ENCODE measurements at regions not wholly inside any gene's neighbourhood (a gene's known extent, or its start where the extent isn't known, plus 50 kb on each side); places are given as distances from the start of the nearest gene placed in this dataset.
"Not testable (repeated sequence)": the region's sequence is repeated elsewhere in the genome, so short reads cannot be mapped to it uniquely, and the experiment has no call there.

- no peak for DNase-seq
Measured at GRCh38 chr4:25474690-25475089, 97.6 kb downstream of the ANAPC4 start.

DNA sequence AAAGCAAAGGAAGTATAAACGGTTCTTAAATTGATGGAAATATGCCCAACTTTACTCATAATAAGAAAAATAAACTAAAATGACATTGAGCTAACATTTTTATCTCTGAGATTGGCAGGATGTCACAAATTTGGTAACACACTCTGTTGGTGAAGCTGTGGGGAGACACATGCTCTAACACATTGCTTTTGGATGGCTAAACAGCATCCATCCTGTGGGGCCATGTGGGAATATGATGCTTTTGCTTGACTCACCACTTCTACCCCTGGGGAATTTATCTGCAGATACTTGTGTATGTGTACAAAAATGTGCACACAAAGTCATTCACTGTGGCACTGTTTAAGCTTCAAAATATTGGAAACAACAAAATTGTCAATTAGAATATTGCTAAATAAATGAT is 100.2 kb downstream of the ANAPC4 start:
- no peak for DNase-seq

- DNase-seq = no peak
Measured at GRCh38 chr4:25481648-25482047, 104.6 kb downstream of the ANAPC4 start.

GRCh38 chr4:25484243-25484721 is 107.2 kb downstream of the ANAPC4 start:
- DNase-seq = peak; percentile 90

DNA sequence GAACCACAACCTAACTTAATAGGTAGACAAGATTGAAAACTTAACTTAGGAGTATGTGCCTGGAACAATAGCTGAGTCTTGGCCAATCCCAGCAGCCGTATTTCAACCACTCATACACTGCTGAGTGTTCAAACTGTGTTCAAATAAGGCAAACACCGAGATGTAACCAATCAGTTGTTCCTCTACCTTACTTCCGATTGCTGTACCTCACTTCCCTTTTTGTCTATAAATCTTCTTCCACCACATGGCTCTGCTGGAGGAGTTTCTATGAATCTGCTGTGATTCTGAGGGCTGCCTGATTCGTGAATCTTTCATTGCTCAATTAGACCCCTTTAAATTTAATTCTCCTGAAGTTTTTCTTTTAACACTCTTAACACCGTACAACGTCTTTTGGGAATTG is 108.0 kb downstream of the ANAPC4 start:
- DNase-seq = no peak

DNA sequence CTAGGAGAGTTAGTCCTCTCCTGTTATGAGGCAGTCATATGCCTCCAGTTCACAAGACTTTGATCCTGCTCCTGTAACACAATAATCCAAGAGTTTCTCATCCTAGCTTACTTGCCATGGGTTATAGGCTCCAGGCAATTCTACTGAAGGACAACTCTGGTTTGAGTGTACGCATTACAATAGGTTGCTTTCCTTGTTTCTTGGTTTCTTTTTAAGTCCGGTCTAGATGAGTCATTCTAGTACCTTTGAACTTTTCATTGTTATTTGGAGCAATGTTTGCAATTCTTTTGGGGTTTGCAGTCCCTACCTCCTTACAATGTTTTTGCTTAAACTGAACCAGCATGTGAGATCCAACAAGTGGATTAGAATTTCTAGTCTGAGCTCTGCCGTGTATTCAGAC is 109.1 kb downstream of the ANAPC4 start:
- DNase-seq = no peak

DNA sequence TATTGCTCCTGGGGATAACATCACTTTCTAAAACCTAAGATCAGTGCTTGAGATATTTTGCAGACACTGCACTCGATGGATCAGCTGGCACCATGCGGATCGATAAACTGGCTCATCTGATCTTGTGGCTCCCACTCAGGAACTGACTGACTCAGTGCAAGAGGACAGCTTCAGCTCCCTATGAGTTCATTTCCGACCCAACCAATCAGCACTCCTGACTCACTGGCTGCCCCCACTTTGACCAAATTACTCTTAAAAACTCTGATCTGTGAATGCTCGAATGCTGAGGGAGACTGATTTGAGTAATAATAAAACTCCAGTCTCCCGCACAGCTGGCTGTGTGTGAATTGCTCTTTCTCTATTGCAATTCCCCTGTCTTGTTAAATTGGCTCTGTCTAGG is 110.1 kb downstream of the ANAPC4 start:
- no peak for DNase-seq

GRCh38 chr4:25489253-25489797 is 112.3 kb downstream of the ANAPC4 start:
- DNase-seq = no peak

DNA sequence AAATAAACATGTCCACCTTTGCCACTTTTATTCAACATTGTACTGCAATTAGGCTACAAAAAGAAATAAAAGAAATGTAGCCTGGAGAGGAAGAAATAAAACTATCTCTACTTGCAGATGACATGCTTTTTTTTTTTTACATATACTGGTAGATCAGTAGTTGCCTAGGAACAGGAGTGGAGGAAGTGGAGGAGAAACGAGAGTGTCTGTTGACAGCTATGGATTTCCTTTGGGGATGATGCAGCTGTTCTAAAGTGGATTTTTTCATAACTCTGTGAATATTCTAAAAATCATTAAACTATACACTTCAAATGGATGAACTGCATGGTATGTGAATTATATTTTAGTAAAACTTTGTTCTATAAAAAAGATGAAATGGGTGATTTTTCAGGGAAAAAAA is 116.4 kb downstream of the ANAPC4 start:
- no peak for DNase-seq

GRCh38 chr4:25494166-25494565 is 117.1 kb downstream of the ANAPC4 start:
- DNase-seq = no peak

GRCh38 chr4:25500626-25501316 is 123.7 kb downstream of the ANAPC4 start:
- DNase-seq = peak; percentile 92

- no peak for DNase-seq
Measured at GRCh38 chr4:25502115-25502514, 125.1 kb downstream of the ANAPC4 start.

- no peak for DNase-seq
Measured at GRCh38 chr4:25503779-25504178, 126.7 kb downstream of the ANAPC4 start.

- no peak for DNase-seq
Measured at GRCh38 chr4:25504932-25505636, 128.0 kb downstream of the ANAPC4 start.

DNA sequence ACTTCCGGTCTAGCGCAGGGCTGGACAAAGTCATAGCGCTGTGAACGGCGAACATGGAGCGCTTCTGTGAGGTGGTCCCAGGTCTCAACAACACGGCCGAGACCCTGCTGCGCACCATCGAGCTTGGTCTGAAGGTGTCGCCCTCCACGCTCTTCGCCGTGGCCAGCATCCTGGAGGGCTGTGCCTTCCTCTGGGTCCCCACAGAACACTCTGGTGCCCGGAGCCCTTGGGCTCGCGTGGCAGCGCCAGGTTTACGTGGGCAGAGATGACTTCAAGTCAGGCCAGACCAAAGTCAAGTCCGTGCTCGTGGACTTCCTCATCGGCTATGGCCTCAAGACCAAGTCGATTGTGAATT is 128.6 kb downstream of the ANAPC4 start:
- DNase-seq = no peak

DNA sequence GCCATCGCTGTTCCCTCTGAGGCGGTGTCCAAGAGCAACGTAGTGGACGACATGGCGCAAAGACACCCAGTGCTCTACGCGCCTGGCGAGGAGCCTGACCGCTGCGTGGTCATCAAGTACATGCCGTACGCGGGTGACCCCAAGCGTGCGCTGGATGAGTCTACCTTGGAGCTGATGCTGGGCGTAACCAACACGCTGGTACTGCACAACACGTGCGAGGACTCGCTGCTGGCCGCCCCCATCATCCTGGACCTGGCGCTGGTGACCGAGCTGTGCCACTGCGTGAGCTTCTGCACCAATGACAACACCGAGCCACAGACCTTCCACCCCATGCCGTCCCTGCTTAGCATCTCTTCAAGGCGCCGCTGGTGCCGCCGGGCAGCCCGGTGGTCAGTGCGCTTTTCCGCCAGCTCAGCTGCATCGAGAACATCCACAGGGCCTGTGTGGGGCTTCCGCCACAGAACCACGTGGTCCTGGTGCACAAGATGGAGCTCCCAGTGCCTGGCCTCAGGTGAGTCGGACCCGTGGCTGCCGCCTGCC is 129.0 kb downstream of the ANAPC4 start:
- DNase-seq = no peak

DNA sequence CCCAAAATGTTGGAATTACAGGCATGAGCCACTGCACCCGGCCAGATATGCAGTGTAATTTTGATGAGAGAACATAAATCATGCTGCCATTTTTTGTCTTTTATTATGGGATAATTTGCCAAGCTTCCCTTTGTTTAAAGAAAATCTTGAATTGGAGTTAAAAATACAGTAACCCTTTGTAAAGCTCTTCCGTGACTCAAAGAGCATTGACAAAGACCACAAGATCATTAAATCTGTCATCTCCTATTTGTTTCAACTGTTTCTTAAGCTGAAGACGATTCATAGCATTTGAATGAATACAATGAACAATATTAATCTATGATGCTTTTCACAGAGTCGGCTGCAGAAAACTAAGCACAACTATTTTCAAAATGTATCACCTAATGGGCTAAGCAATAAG is 132.6 kb downstream of the ANAPC4 start:
- DNase-seq = no peak

- DNase-seq = not testable (repeated sequence)
Measured at GRCh38 chr4:25511823-25512222, 134.8 kb downstream of the ANAPC4 start.

DNA sequence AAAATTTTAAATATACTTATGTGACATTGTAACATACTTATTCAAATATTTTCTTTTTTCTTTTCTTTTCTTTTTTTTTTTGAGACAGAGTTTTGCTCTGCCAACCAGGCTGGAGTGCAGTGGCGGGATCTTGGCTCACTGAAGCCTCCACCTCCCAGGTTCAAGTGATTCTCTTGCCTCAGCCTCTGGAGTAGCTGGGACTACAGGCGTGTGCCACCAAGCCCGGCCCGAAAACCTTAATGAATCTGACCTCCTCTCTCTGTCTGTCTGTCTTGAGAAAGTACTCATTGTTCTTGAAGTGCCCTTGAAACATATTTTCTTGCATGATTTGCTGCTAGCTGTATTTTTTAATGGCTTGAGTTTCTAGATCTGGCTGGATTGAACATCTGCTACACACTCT is 136.8 kb downstream of the ANAPC4 start:
- no peak for DNase-seq

- DNase-seq = no peak
Measured at GRCh38 chr4:25523405-25523804, 132.2 kb upstream of the SLC34A2 start.

DNA sequence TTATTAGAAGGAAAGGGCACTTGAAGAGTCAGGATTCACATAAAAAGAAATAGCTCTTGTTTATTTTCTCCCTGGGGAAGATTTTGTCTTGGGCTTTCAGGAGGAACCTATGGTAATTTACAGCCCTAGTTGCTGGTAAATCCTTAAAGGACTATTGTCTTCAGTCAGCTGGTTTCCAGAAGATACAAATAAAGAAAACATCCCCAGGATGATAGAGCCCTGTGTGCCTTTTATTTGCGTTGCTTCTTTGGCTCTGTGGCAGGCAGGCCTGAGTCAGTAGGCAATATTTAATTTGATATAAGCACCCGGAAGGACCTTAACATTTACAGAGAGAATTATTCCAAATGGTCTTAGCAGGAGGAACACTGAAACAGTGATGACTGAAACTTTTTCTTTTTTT is 131.0 kb upstream of the SLC34A2 start:
- DNase-seq = no peak

- no peak for DNase-seq
Measured at GRCh38 chr4:25525896-25526295, 129.8 kb upstream of the SLC34A2 start.

- DNase-seq = no peak
Measured at GRCh38 chr4:25527034-25527433, 128.6 kb upstream of the SLC34A2 start.

GRCh38 chr4:25528391-25528790 is 127.3 kb upstream of the SLC34A2 start:
- DNase-seq = no peak

Measured in NCI-H69 (cell line).